ENCODE measurements at regions not wholly inside any gene's neighbourhood (a gene's known extent, or its start where the extent isn't known, plus 50 kb on each side); places are given as distances from the start of the nearest gene placed in this dataset.
A peak's percentile ranks its signal among the peaks of the same experiment; 100 is the strongest.

- H3K27ac Mint-ChIP-seq (ENCODE audit: unreplicated experiment): no peak overlapping the region
- TF ChIP-seq CTCF (IDR thresholded peaks at IDR 0.05): no peak
- H3K4me3 Mint-ChIP-seq (ENCODE audit: unreplicated experiment): no peak overlapping the region
- DNase-seq (ENCODE audit: low spot score): no peak
- H3K4me1 Mint-ChIP-seq (ENCODE audit: low read depth): peaks cover 39% of the 10 kb centered on the region
- peaks cover 4% of the 10 kb centered on the region for H3K9me3 Mint-ChIP-seq (ENCODE audit: low read depth)
- H3K27me3 Mint-ChIP-seq (ENCODE audit: low read depth): no peaks in the 10 kb centered on the region
- no peaks in the 10 kb centered on the region for H3K36me3 Mint-ChIP-seq (ENCODE audit: low read depth)
Observed at GRCh38 chr10:4347397-4347796, 478.6 kb upstream of the AKR1E2 start.

- no peak for TF ChIP-seq CTCF (IDR thresholded peaks at IDR 0.05)
- no peak overlapping the region for H3K4me3 Mint-ChIP-seq (ENCODE audit: unreplicated experiment)
- no peaks in the 10 kb centered on the region for H3K27me3 Mint-ChIP-seq (ENCODE audit: low read depth)
- H3K4me1 Mint-ChIP-seq (ENCODE audit: low read depth): peaks cover 34% of the 10 kb centered on the region
- no peak for DNase-seq (ENCODE audit: low spot score)
- H3K27ac Mint-ChIP-seq (ENCODE audit: unreplicated experiment): peak overlapping the region; percentile 99
- no peaks in the 10 kb centered on the region for H3K36me3 Mint-ChIP-seq (ENCODE audit: low read depth)
- peaks cover 6% of the 10 kb centered on the region for H3K9me3 Mint-ChIP-seq (ENCODE audit: low read depth)
Observed at GRCh38 chr10:4345877-4346646, 479.9 kb upstream of the AKR1E2 start.

- Mint-ChIP-seq H3K27ac (ENCODE audit: unreplicated experiment) (peak overlapping the region; percentile 99), H3K4me3 (ENCODE audit: unreplicated experiment) (peak overlapping the region; percentile 37), H3K4me1 (ENCODE audit: low read depth) (peaks cover 41% of the 10 kb centered on the region), H3K36me3 (ENCODE audit: low read depth) (no peaks in the 10 kb centered on the region), H3K27me3 (ENCODE audit: low read depth) (no peaks in the 10 kb centered on the region), H3K9me3 (ENCODE audit: low read depth) (peaks cover 2% of the 10 kb centered on the region)
- TF ChIP-seq CTCF (IDR thresholded peaks at IDR 0.05): peak; percentile 61
- DNase-seq (ENCODE audit: low spot score): no peak
Observed at GRCh38 chr10:4344492-4344994, 481.5 kb upstream of the AKR1E2 start.

GRCh38 chr10:4343873-4344272, 482.1 kb upstream of the AKR1E2 start:
- Mint-ChIP-seq H3K27me3 (ENCODE audit: low read depth) (no peaks in the 10 kb centered on the region), H3K9me3 (ENCODE audit: low read depth) (peaks cover 2% of the 10 kb centered on the region), H3K27ac (ENCODE audit: unreplicated experiment) (peak overlapping the region; percentile 99), H3K4me1 (ENCODE audit: low read depth) (peaks cover 41% of the 10 kb centered on the region), H3K36me3 (ENCODE audit: low read depth) (no peaks in the 10 kb centered on the region), H3K4me3 (ENCODE audit: unreplicated experiment) (peak overlapping the region; percentile 32)
- TF ChIP-seq CTCF (IDR thresholded peaks at IDR 0.05): no peak
- DNase-seq (ENCODE audit: low spot score): no peak

GRCh38 chr10:4343091-4343490, 482.9 kb upstream of the AKR1E2 start:
- H3K36me3 Mint-ChIP-seq (ENCODE audit: low read depth): no peaks in the 10 kb centered on the region
- H3K27me3 Mint-ChIP-seq (ENCODE audit: low read depth): no peaks in the 10 kb centered on the region
- DNase-seq (ENCODE audit: low spot score): no peak
- H3K27ac Mint-ChIP-seq (ENCODE audit: unreplicated experiment): peak overlapping the region; percentile 99
- no peak overlapping the region for H3K4me3 Mint-ChIP-seq (ENCODE audit: unreplicated experiment)
- H3K4me1 Mint-ChIP-seq (ENCODE audit: low read depth): peaks cover 41% of the 10 kb centered on the region
- peaks cover 2% of the 10 kb centered on the region for H3K9me3 Mint-ChIP-seq (ENCODE audit: low read depth)
- TF ChIP-seq CTCF (IDR thresholded peaks at IDR 0.05): no peak

All from chondrocyte (in vitro differentiated cells).